Keratinocyte (primary cell): ENCODE measurements at regions not wholly inside any gene's neighbourhood (a gene's known extent, or its start where the extent isn't known, plus 50 kb on each side); places are given as distances from the start of the nearest gene placed in this dataset.
A peak's percentile ranks its signal among the peaks of the same experiment; 100 is the strongest.
"Not testable (repeated sequence)": the region's sequence is repeated elsewhere in the genome, so short reads cannot be mapped to it uniquely, and the experiment has no call there.

Experiments used
- DNase-seq: peaks from one replicate; pipeline ENCODE4 v3.0.0-alpha.2; 2011; ENCODE audit warnings: low read depth, missing footprints, low spot score
- FAIRE-seq: peaks from 2 replicates; lab custom pipeline; 2011; peaks lifted over from hg19 to GRCh38; lab: Jason Lieb, UNC
- H2AFZ ChIP-seq: 2 replicates; pipeline ENCODE4 v1.6.0; 2012; ENCODE audit warnings: low read length, control low read depth, inconsistent platforms; ENCODE audit not compliant: control insufficient read depth
- H3K27ac ChIP-seq: 2 replicates; pipeline ENCODE4 v1.5.1; 2011; ENCODE audit warnings: low read length; ENCODE audit not compliant: control insufficient read depth, insufficient read depth
- H3K27me3 ChIP-seq: 3 replicates; pipeline ENCODE4 v1.6.0; 2011; ENCODE audit warnings: low read length; ENCODE audit not compliant: control insufficient read depth, insufficient read depth; ENCODE audit errors: extremely low read depth
- H3K36me3 ChIP-seq, 2 experiments: 2 replicates in 1 of 2; 3 replicates in 1 of 2; pipeline ENCODE4 v1.5.1; 2011; ENCODE audit warnings: low read length in 2 of 2, mild to moderate bottlenecking in 1 of 2; ENCODE audit not compliant: control insufficient read depth in 2 of 2, insufficient read depth in 2 of 2; ENCODE audit errors: extremely low read depth in 1 of 2
- H3K4me1 ChIP-seq: 3 replicates; pipeline ENCODE4 v1.5.1; 2011; ENCODE audit warnings: low read length; ENCODE audit not compliant: control insufficient read depth, insufficient read depth; ENCODE audit errors: extremely low read depth
- H3K4me2 ChIP-seq: 3 replicates; pipeline ENCODE4 v1.6.0; 2011; ENCODE audit warnings: low read depth, low read length; ENCODE audit not compliant: control insufficient read depth, insufficient read depth; ENCODE audit errors: extremely low read depth
- H3K4me3 ChIP-seq, 3 experiments: fragments of 200-600 bp in 1 of 3; sonication (generic) in 1 of 3; 2 replicates in 2 of 3; 3 replicates in 1 of 3; pipeline ENCODE4 v1.5.1; 2011 to 2016; ENCODE audit warnings: low read length in 3 of 3, mild to moderate bottlenecking in 3 of 3, control low read depth in 2 of 3, inconsistent platforms in 1 of 3, low read depth in 1 of 3, mixed read lengths in 1 of 3, mixed run types in 1 of 3, moderate library complexity in 1 of 3; ENCODE audit not compliant: control insufficient read depth in 2 of 3, insufficient read depth in 2 of 3; ENCODE audit errors: extremely low read depth in 1 of 3
- H3K79me2 ChIP-seq: 2 replicates; pipeline ENCODE4 v1.6.0; 2012; ENCODE audit warnings: low read length; ENCODE audit not compliant: control insufficient read depth, insufficient read depth
- H3K9ac ChIP-seq: 3 replicates; pipeline ENCODE4 v1.6.0; 2011; ENCODE audit warnings: low read length; ENCODE audit not compliant: control insufficient read depth, insufficient read depth; ENCODE audit errors: extremely low read depth
- H3K9me1 ChIP-seq: 3 replicates; pipeline ENCODE4 v1.6.0; 2011; ENCODE audit warnings: low read length; ENCODE audit not compliant: control insufficient read depth, insufficient read depth; ENCODE audit errors: extremely low read depth
- H3K9me3 ChIP-seq: 2 replicates; pipeline ENCODE4 v1.5.1; 2012; ENCODE audit warnings: low read depth, low read length; ENCODE audit not compliant: control insufficient read depth
- H4K20me1 ChIP-seq: 3 replicates; pipeline ENCODE4 v1.6.0; 2011; ENCODE audit warnings: low read length; ENCODE audit not compliant: control insufficient read depth, insufficient read depth; ENCODE audit errors: extremely low read depth
- CTCF ChIP-seq, 3 experiments: IDR thresholded peaks in 1 of 3; conservative IDR thresholded peaks in 1 of 3; optimal IDR thresholded peaks in 1 of 3; 2 replicates in 2 of 3; 3 replicates in 1 of 3; pipeline versions ENCODE3 to v1.5.1; 2011; ENCODE audit warnings: low read length in 3 of 3, mild to moderate bottlenecking in 3 of 3, moderate library complexity in 2 of 3, control low read depth in 1 of 3, inconsistent platforms in 1 of 3; ENCODE audit not compliant: insufficient read depth in 2 of 3; ENCODE audit errors: extremely low read depth in 1 of 3
- EZH2 ChIP-seq: IDR thresholded peaks from one replicate; pipeline ENCODE4 v1.6.1; 2012; ENCODE audit warnings: inconsistent platforms, mild to moderate bottlenecking, low read length, moderate library complexity
- dilution Hi-C: fragments of 300-500 bp; cut with MboI; formaldehyde crosslinking; loops from one replicate; pipeline ENCODE4 v1.7.0; 2020; ENCODE audit warnings: low sequenced_read_pairs; ENCODE audit not compliant: extremely low pct_ligation_motif_present

DNA sequence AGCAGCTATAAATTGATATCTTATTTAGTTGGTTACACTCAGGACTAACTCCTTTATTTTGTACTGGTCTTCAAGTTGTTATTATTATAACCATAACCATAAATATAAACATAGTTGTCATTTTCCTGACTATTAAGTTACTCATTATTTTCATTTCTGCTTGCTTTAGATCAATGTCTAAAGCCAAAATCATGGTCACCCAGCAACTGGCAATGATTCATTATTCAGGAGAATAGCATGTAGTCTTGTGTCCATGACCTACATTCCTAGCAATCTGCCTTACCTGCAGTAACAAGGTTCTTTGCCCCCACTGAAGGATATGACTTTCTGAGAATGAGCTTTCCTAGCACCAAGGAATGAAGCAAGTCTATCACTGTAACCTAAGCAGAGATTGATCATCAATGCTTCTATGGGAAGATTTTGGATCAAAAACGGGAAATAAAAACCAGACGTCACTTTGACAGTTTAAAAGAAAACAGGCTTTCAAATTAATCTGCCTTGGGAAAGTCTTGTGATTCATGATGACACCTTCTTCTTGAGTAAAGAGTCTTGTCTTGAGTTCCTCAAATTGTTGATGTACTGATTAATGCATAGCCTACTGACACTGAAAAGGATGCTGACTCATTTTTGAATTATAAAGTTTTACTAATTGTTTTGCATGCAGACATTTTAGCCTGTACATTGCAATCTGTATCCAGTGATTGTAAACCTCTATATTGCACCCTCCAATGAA, 203.3 kb upstream of the IVNS1ABP start:
- H4K20me1 ChIP-seq: no peaks in the 10 kb centered on the region
- DNase-seq (peak; percentile 83), FAIRE-seq (peak; percentile 93)
- dilution Hi-C loops: no loop called here
- no peaks in the 10 kb centered on the region for H3K79me2 ChIP-seq
- H3K27me3 ChIP-seq: no peaks in the 10 kb centered on the region
- H3K27ac ChIP-seq: peak overlapping the region; percentile 55
- peak overlapping the region in 2 of 3 experiments; percentile 3 to 12 for H3K4me3 ChIP-seq
- peaks cover 9% of the 10 kb centered on the region for H3K4me1 ChIP-seq
- peak overlapping the region; percentile 27 for H3K4me2 ChIP-seq
- no peaks in the 10 kb centered on the region for H3K36me3 ChIP-seq
- no peaks in the 10 kb centered on the region for H3K9me1 ChIP-seq
- TF ChIP-seq CTCF (optimal IDR thresholded peaks at IDR 0.05 in 1 of 3, IDR thresholded peaks at IDR 0.05 in 1 of 3, conservative IDR thresholded peaks at IDR 0.05 in 1 of 3; ENCODE audit: extremely low read depth in 1 of 3, insufficient read depth in 2 of 3, low read length in 3 of 3) (no peak), EZH2 (no peak)
- H3K9me3 ChIP-seq: peaks cover 2% of the 10 kb centered on the region
- no peak overlapping the region for H3K9ac ChIP-seq
- H2AFZ ChIP-seq: peak overlapping the region; percentile 18

- Histone ChIP-seq H3K4me3 (no peak overlapping the region), H3K9ac (no peak overlapping the region), H3K4me1 (peaks cover 9% of the 10 kb centered on the region), H3K9me3 (peaks cover 2% of the 10 kb centered on the region), H3K27me3 (no peaks in the 10 kb centered on the region), H3K4me2 (no peak overlapping the region), H3K36me3 (no peaks in the 10 kb centered on the region), H3K9me1 (no peaks in the 10 kb centered on the region), H3K79me2 (no peaks in the 10 kb centered on the region), H4K20me1 (no peaks in the 10 kb centered on the region), H3K27ac (no peak overlapping the region), H2AFZ (no peak overlapping the region)
- FAIRE-seq: no peak
- dilution Hi-C loops: no loop called here
- no peak for TF ChIP-seq EZH2
- no peak for TF ChIP-seq CTCF (optimal IDR thresholded peaks at IDR 0.05 in 1 of 3, IDR thresholded peaks at IDR 0.05 in 1 of 3, conservative IDR thresholded peaks at IDR 0.05 in 1 of 3; ENCODE audit: extremely low read depth in 1 of 3, insufficient read depth in 2 of 3, low read length in 3 of 3)
- DNase-seq: no peak
Measured at GRCh38 chr1:185517808-185518419, 200.9 kb upstream of the IVNS1ABP start.

DNA sequence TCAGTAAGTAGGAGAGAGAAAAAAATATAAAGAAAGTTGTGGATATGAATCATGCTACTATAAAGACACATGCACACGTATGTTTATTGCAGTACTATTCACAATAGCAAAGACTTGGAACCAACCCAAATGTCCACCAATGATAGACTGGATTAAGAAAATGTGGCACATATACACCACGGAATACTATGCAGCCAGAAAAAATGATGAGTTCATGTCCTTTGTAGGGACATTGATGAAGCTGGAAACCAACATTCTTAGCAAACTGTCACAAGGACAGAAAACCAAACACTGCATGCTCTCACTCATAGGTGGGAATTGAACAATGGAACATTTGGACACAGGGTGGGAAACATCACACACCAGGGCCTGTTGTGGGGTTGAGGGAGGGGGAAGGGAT, 200.3 kb upstream of the IVNS1ABP start:
- H3K79me2 ChIP-seq, H3K4me1 ChIP-seq, H3K9ac ChIP-seq, H3K36me3 ChIP-seq, H3K4me2 ChIP-seq, FAIRE-seq, H3K4me3 ChIP-seq, H2AFZ ChIP-seq, H3K9me3 ChIP-seq, H4K20me1 ChIP-seq, DNase-seq, H3K27ac ChIP-seq, H3K27me3 ChIP-seq, dilution Hi-C loops, H3K9me1 ChIP-seq: not testable (repeated sequence)
